ENCODE measurements at regions not wholly inside any gene's neighbourhood (a gene's known extent, or its start where the extent isn't known, plus 50 kb on each side); places are given as distances from the start of the nearest gene placed in this dataset.

DNA sequence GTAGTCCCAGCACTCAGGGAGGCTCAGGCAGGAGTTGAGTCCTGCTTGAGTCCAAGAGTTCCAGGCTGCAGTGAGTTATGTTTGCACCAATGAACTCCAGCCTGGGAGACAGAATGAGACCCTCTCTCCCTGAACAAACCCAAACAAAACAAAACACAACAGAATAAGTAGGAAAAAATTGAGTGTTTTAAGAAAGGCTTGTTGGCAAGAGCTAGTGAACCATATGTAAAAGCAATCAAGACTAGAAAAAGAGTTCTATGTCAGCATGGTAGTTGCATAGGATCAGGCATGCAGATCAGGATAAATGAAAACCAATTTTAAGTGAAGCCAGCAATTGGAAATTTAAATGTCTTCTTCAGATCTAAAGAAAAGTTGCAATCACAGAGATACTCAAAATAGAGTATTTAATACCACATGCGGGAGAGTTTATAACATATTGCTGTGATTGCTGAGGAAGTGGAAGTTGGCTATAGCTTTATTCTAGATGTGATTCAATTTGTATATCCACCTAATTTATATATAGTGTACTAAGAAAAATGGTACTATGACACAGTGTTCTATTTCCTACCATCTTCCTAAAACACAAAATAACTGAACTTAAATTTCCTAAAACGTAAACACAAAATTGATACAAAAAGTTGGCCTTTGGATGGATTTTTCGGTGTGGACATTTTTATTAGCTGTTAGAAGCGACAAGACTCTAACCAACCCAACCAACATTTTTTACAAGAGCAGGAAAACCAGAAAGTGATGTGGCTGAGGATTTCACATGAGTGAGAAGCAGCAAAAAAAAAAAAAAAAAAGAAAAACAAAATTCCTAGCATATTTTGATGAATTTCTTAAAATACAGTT is 101.9 kb upstream of the ROBO1 start:
- TF ChIP-seq, protein P1, sequence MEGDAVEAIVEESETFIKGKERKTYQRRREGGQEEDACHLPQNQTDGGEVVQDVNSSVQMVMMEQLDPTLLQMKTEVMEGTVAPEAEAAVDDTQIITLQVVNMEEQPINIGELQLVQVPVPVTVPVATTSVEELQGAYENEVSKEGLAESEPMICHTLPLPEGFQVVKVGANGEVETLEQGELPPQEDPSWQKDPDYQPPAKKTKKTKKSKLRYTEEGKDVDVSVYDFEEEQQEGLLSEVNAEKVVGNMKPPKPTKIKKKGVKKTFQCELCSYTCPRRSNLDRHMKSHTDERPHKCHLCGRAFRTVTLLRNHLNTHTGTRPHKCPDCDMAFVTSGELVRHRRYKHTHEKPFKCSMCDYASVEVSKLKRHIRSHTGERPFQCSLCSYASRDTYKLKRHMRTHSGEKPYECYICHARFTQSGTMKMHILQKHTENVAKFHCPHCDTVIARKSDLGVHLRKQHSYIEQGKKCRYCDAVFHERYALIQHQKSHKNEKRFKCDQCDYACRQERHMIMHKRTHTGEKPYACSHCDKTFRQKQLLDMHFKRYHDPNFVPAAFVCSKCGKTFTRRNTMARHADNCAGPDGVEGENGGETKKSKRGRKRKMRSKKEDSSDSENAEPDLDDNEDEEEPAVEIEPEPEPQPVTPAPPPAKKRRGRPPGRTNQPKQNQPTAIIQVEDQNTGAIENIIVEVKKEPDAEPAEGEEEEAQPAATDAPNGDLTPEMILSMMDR (IDR thresholded peaks at IDR 0.05; ENCODE audit: low read depth, low read length, missing input control) = no peak
- TF ChIP-seq RAD21 (IDR thresholded peaks at IDR 0.05) (no peak), GABPA (IDR thresholded peaks at IDR 0.05 in 1 of 2, conservative IDR thresholded peaks at IDR 0.05 in 1 of 2) (no peak), TAF1 (conservative IDR thresholded peaks at IDR 0.05) (no peak), MAX (IDR thresholded peaks at IDR 0.05) (no peak), RXRA (IDR thresholded peaks at IDR 0.05) (no peak)
